ENCODE measurements at regions not wholly inside any gene's neighbourhood (a gene's known extent, or its start where the extent isn't known, plus 50 kb on each side); places are given as distances from the start of the nearest gene placed in this dataset.

- Histone ChIP-seq H3K9ac (no peak overlapping the region), H3K9me3 (ENCODE audit: low read depth) (no peaks in the 10 kb centered on the region)
- in situ Hi-C loops (cut with MboI): no loop called here
Measured at GRCh38 chr9:11432361-11432760, 819.6 kb upstream of the PTPRD start.

GRCh38 chr9:11443631-11444030 is 830.8 kb upstream of the PTPRD start:
- no peak overlapping the region for H3K4me2 ChIP-seq (ENCODE audit: unreplicated experiment)
- no peaks in the 10 kb centered on the region for H3K27me3 ChIP-seq (replicated peaks; ENCODE audit: insufficient read depth)
- H2AFZ ChIP-seq: no peak overlapping the region
- no peaks in the 10 kb centered on the region for H3K9me2 ChIP-seq (ENCODE audit: insufficient read depth)
- no peak overlapping the region for H3K4me3 ChIP-seq
- H3K9me3 ChIP-seq (ENCODE audit: low read depth): no peaks in the 10 kb centered on the region
- H4K20me1 ChIP-seq (ENCODE audit: insufficient read depth): no peaks in the 10 kb centered on the region
- in situ Hi-C loops (cut with MboI): no loop called here
- no peak overlapping the region for H3K27ac ChIP-seq
- no peaks in the 10 kb centered on the region for H3K79me2 ChIP-seq (ENCODE audit: insufficient read depth)
- no peak for TF ChIP-seq EZH2 (IDR thresholded peaks at IDR 0.05; ENCODE audit: insufficient read depth, poor library complexity, severe bottlenecking)
- TF ChIP-seq EZH2phosphoT487 (IDR thresholded peaks at IDR 0.05; ENCODE audit: insufficient read depth, low read depth): no peak
- H3K9ac ChIP-seq: no peak overlapping the region
- H3F3A ChIP-seq (ENCODE audit: insufficient read depth): no peaks in the 10 kb centered on the region
- no peaks in the 10 kb centered on the region for H3K36me3 ChIP-seq (ENCODE audit: low read depth)
- DNase-seq: no peak
- no peaks in the 10 kb centered on the region for H3K4me1 ChIP-seq (ENCODE audit: insufficient read depth)

More at GRCh38 chr9:11432361-11432760, 819.6 kb upstream of the PTPRD start:
- no peaks in the 10 kb centered on the region for H3F3A ChIP-seq (ENCODE audit: insufficient read depth)
- no peak overlapping the region for H3K27ac ChIP-seq
- no peak overlapping the region for H3K4me3 ChIP-seq
- TF ChIP-seq EZH2phosphoT487 (IDR thresholded peaks at IDR 0.05; ENCODE audit: insufficient read depth, low read depth) (no peak), EZH2 (IDR thresholded peaks at IDR 0.05; ENCODE audit: insufficient read depth, poor library complexity, severe bottlenecking) (no peak)
- no peaks in the 10 kb centered on the region for H3K79me2 ChIP-seq (ENCODE audit: insufficient read depth)
- no peaks in the 10 kb centered on the region for H3K9me2 ChIP-seq (ENCODE audit: insufficient read depth)
- no peak for DNase-seq
- H3K4me2 ChIP-seq (ENCODE audit: unreplicated experiment): no peak overlapping the region
- H3K36me3 ChIP-seq (ENCODE audit: low read depth): no peaks in the 10 kb centered on the region
- WGBS, 2 experiments (ENCODE audit: low coverage in 1 of 2, low lambda C conversion rate in 2 of 2, missing lambda C conversion rate in 2 of 2): 0 to 9% methylated on average over 1 of the region's 1 CpG
- no peaks in the 10 kb centered on the region for H3K4me1 ChIP-seq (ENCODE audit: insufficient read depth)
- H3K27me3 ChIP-seq (replicated peaks; ENCODE audit: insufficient read depth): no peaks in the 10 kb centered on the region
- no peaks in the 10 kb centered on the region for H4K20me1 ChIP-seq (ENCODE audit: insufficient read depth)
- no peak overlapping the region for H2AFZ ChIP-seq

DNA sequence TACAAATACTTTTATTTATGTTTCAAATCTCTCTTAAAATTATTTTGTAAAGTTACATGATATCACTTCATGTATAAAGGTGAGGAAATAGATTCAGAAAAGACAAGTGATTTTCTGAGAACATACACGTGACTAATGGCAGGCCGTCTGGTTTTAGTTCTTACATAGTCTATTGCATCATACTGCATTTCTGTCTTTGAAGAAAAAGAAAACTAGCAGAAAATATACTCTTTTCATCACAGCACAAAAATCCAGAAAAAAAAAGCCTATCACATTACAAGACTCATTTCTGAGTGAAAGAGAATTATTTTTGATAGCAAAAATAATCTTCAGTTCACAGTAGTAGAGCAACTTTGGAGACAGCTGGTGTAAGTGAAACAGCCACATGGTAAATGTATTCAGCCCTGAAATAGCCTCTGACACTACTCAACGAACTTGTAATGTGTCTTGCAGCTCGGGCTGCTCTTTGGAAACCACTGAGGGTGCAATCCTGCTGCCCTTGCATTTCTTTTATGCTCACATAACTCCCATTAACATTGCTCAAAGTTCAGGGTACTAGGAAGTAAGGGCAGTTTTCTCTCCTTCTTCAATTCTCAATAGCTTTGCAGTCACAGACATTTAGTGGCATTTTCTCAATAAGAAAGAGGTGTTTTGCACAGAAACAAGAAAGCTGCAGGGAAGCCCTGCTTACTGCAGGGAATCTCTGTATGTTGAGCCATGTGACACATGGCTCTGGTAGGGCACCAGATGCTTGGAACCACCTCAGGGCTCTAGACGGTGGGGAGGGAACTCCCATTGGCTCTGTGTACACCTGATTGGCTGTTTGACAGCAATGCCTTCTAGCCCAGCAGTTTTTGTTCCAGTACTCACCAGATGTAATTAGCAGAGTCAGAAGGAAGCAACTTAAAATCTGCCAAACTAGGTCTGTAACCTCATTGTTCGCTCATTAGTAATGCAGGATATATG is 845.3 kb upstream of the PTPRD start:
- H2AFZ ChIP-seq: no peak overlapping the region
- no peaks in the 10 kb centered on the region for H3K9me3 ChIP-seq (ENCODE audit: low read depth)
- H3K4me2 ChIP-seq (ENCODE audit: unreplicated experiment): no peak overlapping the region
- no peaks in the 10 kb centered on the region for H4K20me1 ChIP-seq (ENCODE audit: insufficient read depth)
- TF ChIP-seq EZH2phosphoT487 (IDR thresholded peaks at IDR 0.05; ENCODE audit: insufficient read depth, low read depth) (no peak), EZH2 (IDR thresholded peaks at IDR 0.05; ENCODE audit: insufficient read depth, poor library complexity, severe bottlenecking) (no peak)
- no peak for DNase-seq
- H3K4me1 ChIP-seq (ENCODE audit: insufficient read depth): no peaks in the 10 kb centered on the region
- H3K36me3 ChIP-seq (ENCODE audit: low read depth): no peaks in the 10 kb centered on the region
- H3K27me3 ChIP-seq (replicated peaks; ENCODE audit: insufficient read depth): no peaks in the 10 kb centered on the region
- no peaks in the 10 kb centered on the region for H3F3A ChIP-seq (ENCODE audit: insufficient read depth)
- H3K4me3 ChIP-seq: no peak overlapping the region
- no peaks in the 10 kb centered on the region for H3K79me2 ChIP-seq (ENCODE audit: insufficient read depth)
- H3K27ac ChIP-seq: no peak overlapping the region
- in situ Hi-C loops (cut with MboI): no loop called here
- 2 to 5% methylated on average over 6 of the region's 6 CpGs for WGBS, 2 experiments (ENCODE audit: low coverage in 1 of 2, low lambda C conversion rate in 2 of 2, missing lambda C conversion rate in 2 of 2)
- no peaks in the 10 kb centered on the region for H3K9me2 ChIP-seq (ENCODE audit: insufficient read depth)
- no peak overlapping the region for H3K9ac ChIP-seq

GRCh38 chr9:11469745-11470144 is 856.9 kb upstream of the PTPRD start:
- Histone ChIP-seq H3K27ac (no peak overlapping the region), H3K9ac (no peak overlapping the region), H3F3A (ENCODE audit: insufficient read depth) (no peaks in the 10 kb centered on the region), H3K79me2 (ENCODE audit: insufficient read depth) (no peaks in the 10 kb centered on the region), H3K9me2 (ENCODE audit: insufficient read depth) (no peaks in the 10 kb centered on the region), H2AFZ (no peak overlapping the region), H3K27me3 (replicated peaks; ENCODE audit: insufficient read depth) (no peaks in the 10 kb centered on the region), H3K4me1 (ENCODE audit: insufficient read depth) (no peaks in the 10 kb centered on the region), H3K4me2 (ENCODE audit: unreplicated experiment) (no peak overlapping the region), H3K36me3 (ENCODE audit: low read depth) (no peaks in the 10 kb centered on the region), H3K9me3 (ENCODE audit: low read depth) (no peaks in the 10 kb centered on the region), H3K4me3 (no peak overlapping the region), H4K20me1 (ENCODE audit: insufficient read depth) (no peaks in the 10 kb centered on the region)
- 20 to 35% methylated on average over 1 of the region's 1 CpG for WGBS, 2 experiments (ENCODE audit: low coverage in 1 of 2, low lambda C conversion rate in 2 of 2, missing lambda C conversion rate in 2 of 2)
- in situ Hi-C loops (cut with MboI): no loop called here
- no peak for DNase-seq
- TF ChIP-seq EZH2phosphoT487 (IDR thresholded peaks at IDR 0.05; ENCODE audit: insufficient read depth, low read depth) (no peak), EZH2 (IDR thresholded peaks at IDR 0.05; ENCODE audit: insufficient read depth, poor library complexity, severe bottlenecking) (no peak)

Data from GM23248 (cell line).